Hepatocyte (in vitro differentiated cells): ENCODE measurements at regions not wholly inside any gene's neighbourhood (a gene's known extent, or its start where the extent isn't known, plus 50 kb on each side); places are given as distances from the start of the nearest gene placed in this dataset.

Experiments used
- CTCF ChIP-seq: fragments of 200-600 bp; sonication (generic); IDR thresholded peaks from 2 replicates; pipeline ENCODE4 v1.5.1; 2016; ENCODE audit warnings: antibody characterized with exemption, mild to moderate bottlenecking; ENCODE audit not compliant: poor library complexity
- EZH2 ChIP-seq: fragments of 200-600 bp; sonication (generic); IDR thresholded peaks from 2 replicates; pipeline ENCODE4 v1.6.1; 2016; ENCODE audit warnings: antibody characterized with exemption, mild to moderate bottlenecking, borderline replicate concordance
- EZH2phosphoT487 ChIP-seq: fragments of 200-600 bp; sonication (generic); IDR thresholded peaks from one replicate; pipeline ENCODE4 v1.6.1; 2018; ENCODE audit warnings: antibody characterized with exemption, mild to moderate bottlenecking, low read depth, moderate library complexity; ENCODE audit not compliant: unreplicated experiment, severe bottlenecking

- no peak for TF ChIP-seq CTCF
- no peak for TF ChIP-seq EZH2
- no peak for TF ChIP-seq EZH2phosphoT487
Measured at GRCh38 chr11:116261606-116262005, 511.2 kb downstream of the BUD13 start.
